NCI-H524 treated with DMSO at 0.1 percent for 48 hours (cell line): ENCODE measurements at regions not wholly inside any gene's neighbourhood (a gene's known extent, or its start where the extent isn't known, plus 50 kb on each side); places are given as distances from the start of the nearest gene placed in this dataset.

Experiments
- DNase-seq: peaks from one replicate; lab custom pipeline; 2025; lab: John Stamatoyannopoulos, UW

GRCh38 chr6:165873976-165874375 is 210.9 kb upstream of the PDE10A start:
- DNase-seq, result no peak

GRCh38 chr6:165872811-165873210 is 209.8 kb upstream of the PDE10A start:
- no peak for DNase-seq

- DNase-seq, result no peak
Observed at GRCh38 chr6:165872311-165872710, 209.3 kb upstream of the PDE10A start.

- DNase-seq, result no peak
Observed at GRCh38 chr6:165871571-165871970, 208.5 kb upstream of the PDE10A start.

GRCh38 chr6:165869526-165869925 is 206.5 kb upstream of the PDE10A start:
- DNase-seq, result no peak

GRCh38 chr6:165864925-165865324 is 201.9 kb upstream of the PDE10A start:
- DNase-seq, result no peak

- DNase-seq, result no peak
Observed at GRCh38 chr6:165864218-165864617, 201.2 kb upstream of the PDE10A start.

- no peak for DNase-seq
Observed at GRCh38 chr6:165863801-165864200, 200.8 kb upstream of the PDE10A start.

- no peak for DNase-seq
Observed at GRCh38 chr6:165862813-165863212, 199.8 kb upstream of the PDE10A start.

GRCh38 chr6:165861226-165861625 is 198.2 kb upstream of the PDE10A start:
- no peak for DNase-seq

GRCh38 chr6:165858586-165858985 is 195.5 kb upstream of the PDE10A start:
- no peak for DNase-seq

- DNase-seq, result no peak
Observed at GRCh38 chr6:165855856-165856255, 192.8 kb upstream of the PDE10A start.

GRCh38 chr6:165854863-165855593 is 192.0 kb upstream of the PDE10A start:
- no peak for DNase-seq

GRCh38 chr6:165854061-165854862 is 191.2 kb upstream of the PDE10A start:
- DNase-seq, result no peak

GRCh38 chr6:165852676-165853075 is 189.6 kb upstream of the PDE10A start:
- no peak for DNase-seq

GRCh38 chr6:165850434-165851019 is 187.5 kb upstream of the PDE10A start:
- no peak for DNase-seq

- peak; percentile 63 for DNase-seq
Observed at GRCh38 chr6:165849534-165850430, 186.7 kb upstream of the PDE10A start.

GRCh38 chr6:165848086-165848426 is 185.0 kb upstream of the PDE10A start:
- no peak for DNase-seq

GRCh38 chr6:165847407-165848085 is 184.5 kb upstream of the PDE10A start:
- DNase-seq, result no peak

- no peak for DNase-seq
Observed at GRCh38 chr6:165846123-165846966, 183.3 kb upstream of the PDE10A start.

GRCh38 chr6:165845493-165845892 is 182.5 kb upstream of the PDE10A start:
- no peak for DNase-seq
